HG02678 (cell line): ENCODE measurements at regions not wholly inside any gene's neighbourhood (a gene's known extent, or its start where the extent isn't known, plus 50 kb on each side); places are given as distances from the start of the nearest gene placed in this dataset.
"Not testable (repeated sequence)": the region's sequence is repeated elsewhere in the genome, so short reads cannot be mapped to it uniquely, and the experiment has no call there.

Source experiments
- ATAC-seq: cut with Tn5 transposase; IDR thresholded peaks from one replicate; pipeline ENCODE4 v1.9.1; 2021; ENCODE audit warnings: mild to moderate bottlenecking, moderate library complexity; ENCODE audit not compliant: unreplicated experiment

- ATAC-seq, result no peak
Measured at GRCh38 chr2:82792316-82792715, 1666.8 kb downstream of the SUCLG1 start.

- no peak for ATAC-seq
Measured at GRCh38 chr2:82790206-82791021, 1668.7 kb downstream of the SUCLG1 start.

- no peak for ATAC-seq
Measured at GRCh38 chr2:82789851-82790205, 1669.3 kb downstream of the SUCLG1 start.

GRCh38 chr2:82781176-82781915 lies 1677.7 kb downstream of the SUCLG1 start:
- no peak for ATAC-seq

GRCh38 chr2:82780050-82780449 lies 1679.0 kb downstream of the SUCLG1 start:
- no peak for ATAC-seq

GRCh38 chr2:82752396-82752795 lies 1706.7 kb downstream of the SUCLG1 start:
- ATAC-seq, result no peak

- no peak for ATAC-seq
Measured at GRCh38 chr2:82748653-82749052, 1710.4 kb downstream of the SUCLG1 start.

GRCh38 chr2:82740527-82740926 lies 1718.6 kb downstream of the SUCLG1 start:
- no peak for ATAC-seq

GRCh38 chr2:82737965-82738364 lies 1721.1 kb downstream of the SUCLG1 start:
- not testable (repeated sequence) for ATAC-seq

GRCh38 chr2:82735336-82735735 lies 1723.7 kb downstream of the SUCLG1 start:
- no peak for ATAC-seq

GRCh38 chr2:82731824-82732223 lies 1727.3 kb downstream of the SUCLG1 start:
- ATAC-seq, result no peak

- no peak for ATAC-seq
Measured at GRCh38 chr2:82730811-82731210, 1728.3 kb downstream of the SUCLG1 start.

- ATAC-seq, result no peak
Measured at GRCh38 chr2:82728090-82728489, 1731.0 kb downstream of the SUCLG1 start.

- ATAC-seq, result no peak
Measured at GRCh38 chr2:82708681-82709080, 1750.4 kb downstream of the SUCLG1 start.

GRCh38 chr2:82697231-82697630 lies 1761.8 kb downstream of the SUCLG1 start:
- no peak for ATAC-seq

- ATAC-seq, result no peak
Measured at GRCh38 chr2:82694431-82694830, 1764.6 kb downstream of the SUCLG1 start.

- ATAC-seq, result no peak
Measured at GRCh38 chr2:82690757-82691411, 1768.2 kb downstream of the SUCLG1 start.

GRCh38 chr2:82675186-82675585 lies 1783.9 kb downstream of the SUCLG1 start:
- no peak for ATAC-seq

GRCh38 chr2:82674652-82675051 lies 1784.4 kb downstream of the SUCLG1 start:
- no peak for ATAC-seq

GRCh38 chr2:82667491-82667890 lies 1791.6 kb downstream of the SUCLG1 start:
- no peak for ATAC-seq

- ATAC-seq, result no peak
Measured at GRCh38 chr2:82665691-82666090, 1793.4 kb downstream of the SUCLG1 start.

- ATAC-seq, result no peak
Measured at GRCh38 chr2:82657106-82657505, 1802.0 kb downstream of the SUCLG1 start.
